Uterus (tissue), 2 donors: ENCODE measurements at regions not wholly inside any gene's neighbourhood (a gene's known extent, or its start where the extent isn't known, plus 50 kb on each side); places are given as distances from the start of the nearest gene placed in this dataset.

ENCODE experiments used
- CTCF ChIP-seq, 4 experiments: fragments of 200-600 bp in 2 of 4; fragments of 450-650 bp in 2 of 4; sonication (generic) in 2 of 4; IDR thresholded peaks; one replicate each; pipeline ENCODE4 v1.5.1; 2016 to 2019; ENCODE audit warnings: antibody characterized with exemption in 4 of 4, mild to moderate bottlenecking in 2 of 4, moderate library complexity in 1 of 4
- POLR2A ChIP-seq, 2 donors: fragments of 450-650 bp; IDR thresholded peaks; one replicate each; pipeline ENCODE4 v1.6.1; 2016; ENCODE audit warnings: antibody characterized with exemption in 2 of 2, mild to moderate bottlenecking in 1 of 2, moderate library complexity in 1 of 2

DNA sequence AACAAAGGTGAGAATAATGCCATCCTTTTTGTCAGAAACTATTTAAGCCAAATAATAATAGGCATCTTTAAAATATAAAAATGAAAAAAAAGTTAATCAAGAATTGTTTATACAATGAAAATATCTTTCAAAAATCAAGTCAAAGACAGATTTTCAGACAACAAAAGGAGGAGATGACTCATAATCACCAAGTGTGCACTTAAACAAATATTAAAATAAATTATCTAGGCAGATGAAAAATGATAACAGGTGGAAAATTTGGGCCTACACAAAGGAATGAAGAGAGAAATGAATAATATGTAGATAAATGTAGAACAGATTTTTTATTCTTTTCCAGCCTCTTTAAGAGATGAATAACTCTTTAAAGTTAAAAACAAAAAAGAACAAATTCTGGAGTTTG, 250.0 kb upstream of the PLEKHG7 start:
- TF ChIP-seq POLR2A (IDR thresholded peaks at IDR 0.05) = no peak
- TF ChIP-seq CTCF (IDR thresholded peaks at IDR 0.05) = no peak
